ENCODE measurements at regions not wholly inside any gene's neighbourhood (a gene's known extent, or its start where the extent isn't known, plus 50 kb on each side); places are given as distances from the start of the nearest gene placed in this dataset.
"Not testable (repeated sequence)": the region's sequence is repeated elsewhere in the genome, so short reads cannot be mapped to it uniquely, and the experiment has no call there.

GRCh38 chr2:191476901-191477300, 201.0 kb upstream of the NABP1 start:
- no peak for DNase-seq

GRCh38 chr2:191478799-191479679, 198.9 kb upstream of the NABP1 start:
- no peak for DNase-seq

- DNase-seq = no peak
These were observed 198.3 kb upstream of the NABP1 start for GRCh38 chr2:191479680-191480023.

- no peak for DNase-seq
These were observed 196.4 kb upstream of the NABP1 start for GRCh38 chr2:191481305-191482070.

GRCh38 chr2:191483117-191483516, 194.8 kb upstream of the NABP1 start:
- DNase-seq = no peak

GRCh38 chr2:191486584-191487320, 191.2 kb upstream of the NABP1 start:
- peak; percentile 55 for DNase-seq

- DNase-seq = no peak
These were observed 189.8 kb upstream of the NABP1 start for GRCh38 chr2:191488135-191488534.

- DNase-seq = no peak
These were observed 188.8 kb upstream of the NABP1 start for GRCh38 chr2:191489177-191489576.

- DNase-seq = no peak
These were observed 181.1 kb upstream of the NABP1 start for GRCh38 chr2:191496838-191497237.

GRCh38 chr2:191497822-191498221, 180.1 kb upstream of the NABP1 start:
- no peak for DNase-seq

- DNase-seq = no peak
These were observed 178.9 kb upstream of the NABP1 start for GRCh38 chr2:191499050-191499449.

- no peak for DNase-seq
These were observed 177.9 kb upstream of the NABP1 start for GRCh38 chr2:191499874-191500565.

- no peak for DNase-seq
These were observed 177.4 kb upstream of the NABP1 start for GRCh38 chr2:191500566-191500883.

- no peak for DNase-seq
These were observed 176.9 kb upstream of the NABP1 start for GRCh38 chr2:191500884-191501560.

GRCh38 chr2:191501561-191502168, 176.3 kb upstream of the NABP1 start:
- DNase-seq = no peak

GRCh38 chr2:191506515-191506914, 171.4 kb upstream of the NABP1 start:
- no peak for DNase-seq

- not testable (repeated sequence) for DNase-seq
These were observed 170.6 kb upstream of the NABP1 start for GRCh38 chr2:191507252-191507853.

GRCh38 chr2:191508738-191509137, 169.2 kb upstream of the NABP1 start:
- DNase-seq = no peak

- DNase-seq = no peak
These were observed 165.6 kb upstream of the NABP1 start for GRCh38 chr2:191512216-191512835.

GRCh38 chr2:191512874-191513273, 165.1 kb upstream of the NABP1 start:
- no peak for DNase-seq

- no peak for DNase-seq
These were observed 163.3 kb upstream of the NABP1 start for GRCh38 chr2:191514613-191515012.
